ENCODE measurements at regions not wholly inside any gene's neighbourhood (a gene's known extent, or its start where the extent isn't known, plus 50 kb on each side); places are given as distances from the start of the nearest gene placed in this dataset.

DNA sequence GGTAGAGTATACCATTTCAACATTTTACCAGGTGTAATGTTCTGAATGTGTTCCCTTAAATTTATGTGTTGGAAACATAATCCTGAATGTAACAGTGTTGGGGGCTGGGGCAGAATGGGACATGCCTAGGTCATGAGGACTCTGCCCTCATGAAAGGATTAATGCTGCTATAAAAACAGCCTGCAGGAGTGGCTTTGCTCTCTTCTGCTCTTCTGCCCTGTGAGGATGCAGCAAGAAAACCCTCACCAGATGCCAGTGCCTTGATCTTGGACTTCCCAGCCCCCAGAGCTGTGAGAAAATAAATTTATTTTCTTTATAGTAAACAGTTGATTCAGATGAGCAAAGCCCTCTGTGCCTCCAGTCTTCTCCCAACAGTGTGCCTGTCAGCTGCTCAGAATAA lies 326.0 kb upstream of the ONECUT1 start:
- DNase-seq: no peak
- Histone ChIP-seq H3K27ac (no peak overlapping the region), H3K9me3 (ENCODE audit: severe bottlenecking) (peaks cover 3% of the 10 kb centered on the region), H3K36me3 (no peaks in the 10 kb centered on the region), H3K4me3 (ENCODE audit: low read depth, low read length) (no peak overlapping the region), H3K27me3 (ENCODE audit: insufficient read depth, low read depth, severe bottlenecking) (no peaks in the 10 kb centered on the region)
- TF ChIP-seq, protein P1, sequence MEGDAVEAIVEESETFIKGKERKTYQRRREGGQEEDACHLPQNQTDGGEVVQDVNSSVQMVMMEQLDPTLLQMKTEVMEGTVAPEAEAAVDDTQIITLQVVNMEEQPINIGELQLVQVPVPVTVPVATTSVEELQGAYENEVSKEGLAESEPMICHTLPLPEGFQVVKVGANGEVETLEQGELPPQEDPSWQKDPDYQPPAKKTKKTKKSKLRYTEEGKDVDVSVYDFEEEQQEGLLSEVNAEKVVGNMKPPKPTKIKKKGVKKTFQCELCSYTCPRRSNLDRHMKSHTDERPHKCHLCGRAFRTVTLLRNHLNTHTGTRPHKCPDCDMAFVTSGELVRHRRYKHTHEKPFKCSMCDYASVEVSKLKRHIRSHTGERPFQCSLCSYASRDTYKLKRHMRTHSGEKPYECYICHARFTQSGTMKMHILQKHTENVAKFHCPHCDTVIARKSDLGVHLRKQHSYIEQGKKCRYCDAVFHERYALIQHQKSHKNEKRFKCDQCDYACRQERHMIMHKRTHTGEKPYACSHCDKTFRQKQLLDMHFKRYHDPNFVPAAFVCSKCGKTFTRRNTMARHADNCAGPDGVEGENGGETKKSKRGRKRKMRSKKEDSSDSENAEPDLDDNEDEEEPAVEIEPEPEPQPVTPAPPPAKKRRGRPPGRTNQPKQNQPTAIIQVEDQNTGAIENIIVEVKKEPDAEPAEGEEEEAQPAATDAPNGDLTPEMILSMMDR (IDR thresholded peaks at IDR 0.05; ENCODE audit: low read depth, low read length): no peak

DNA sequence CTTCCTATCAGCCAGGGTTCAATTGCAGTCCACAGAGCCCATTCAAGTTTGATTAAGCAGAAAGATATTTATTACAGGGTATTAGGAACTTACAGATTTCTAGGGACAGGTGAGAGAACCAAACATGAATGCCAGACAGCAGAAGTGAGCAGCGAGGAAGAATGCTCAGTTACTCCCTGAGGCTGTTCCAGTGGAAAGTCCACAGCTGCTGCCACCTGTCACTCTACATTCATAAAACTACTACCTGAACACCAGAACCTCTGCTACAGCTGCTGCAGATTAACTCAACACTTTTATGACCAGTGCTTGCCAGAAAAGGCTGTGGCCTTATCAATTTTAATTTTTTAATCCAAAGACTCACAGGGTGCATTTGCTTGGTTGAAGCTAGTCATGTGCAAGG lies 325.4 kb upstream of the ONECUT1 start:
- H3K27ac ChIP-seq: no peak overlapping the region

DNA sequence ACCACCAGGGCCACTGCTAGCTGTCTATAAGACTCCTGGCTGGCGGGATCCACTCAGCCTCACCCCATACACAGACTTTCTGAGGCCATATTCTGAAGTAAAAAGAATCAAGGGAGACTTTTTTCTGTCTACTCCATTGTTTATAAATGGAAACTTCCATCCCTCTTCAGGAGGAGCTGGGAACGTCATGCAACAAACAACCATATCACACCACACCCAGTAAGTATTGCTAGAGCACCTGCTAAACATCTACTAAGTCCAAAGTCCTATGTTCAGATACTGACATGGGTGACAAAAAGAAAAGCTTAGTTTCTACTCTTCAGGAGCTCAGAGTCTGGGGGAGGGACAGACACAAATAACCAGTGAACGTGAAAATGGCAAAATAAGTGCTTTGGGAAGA lies 324.8 kb upstream of the ONECUT1 start:
- H3K27ac ChIP-seq: no peak overlapping the region
- peaks cover 3% of the 10 kb centered on the region for H3K9me3 ChIP-seq (ENCODE audit: severe bottlenecking)
- no peak overlapping the region for H3K4me3 ChIP-seq (ENCODE audit: low read depth, low read length)
- TF ChIP-seq, protein P1 (IDR thresholded peaks at IDR 0.05; ENCODE audit: low read depth, low read length): no peak
- DNase-seq: no peak
- no peaks in the 10 kb centered on the region for H3K36me3 ChIP-seq
- H3K27me3 ChIP-seq (ENCODE audit: insufficient read depth, low read depth, severe bottlenecking): no peaks in the 10 kb centered on the region

More for the DNA sequence above, 325.4 kb upstream of the ONECUT1 start:
- Histone ChIP-seq H3K4me3 (ENCODE audit: low read depth, low read length) (no peak overlapping the region), H3K27me3 (ENCODE audit: insufficient read depth, low read depth, severe bottlenecking) (no peaks in the 10 kb centered on the region), H3K36me3 (no peaks in the 10 kb centered on the region), H3K9me3 (ENCODE audit: severe bottlenecking) (peaks cover 3% of the 10 kb centered on the region)
- DNase-seq: no peak
- TF ChIP-seq, protein P1 (IDR thresholded peaks at IDR 0.05; ENCODE audit: low read depth, low read length): no peak

DNA sequence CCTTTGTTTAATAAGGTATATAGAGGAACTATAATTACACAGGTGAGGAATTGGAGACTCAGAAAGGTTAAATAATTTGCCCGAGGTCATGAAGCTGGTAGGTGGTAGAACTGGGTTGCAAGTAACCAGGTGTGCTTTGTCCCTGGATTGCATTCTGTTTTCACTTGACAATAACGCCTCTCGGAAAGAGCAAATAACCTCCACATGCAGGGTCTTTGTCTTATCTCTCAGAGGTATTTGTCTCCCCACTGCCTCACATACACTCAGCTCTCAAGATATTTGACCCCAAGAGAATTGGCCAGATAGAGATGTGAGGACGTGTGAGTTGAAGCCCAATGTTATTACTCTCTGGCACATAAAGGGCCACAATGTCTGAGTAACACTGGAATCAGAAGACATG lies 320.9 kb upstream of the ONECUT1 start:
- no peak overlapping the region for H3K4me3 ChIP-seq (ENCODE audit: low read depth, low read length)
- no peaks in the 10 kb centered on the region for H3K27me3 ChIP-seq (ENCODE audit: insufficient read depth, low read depth, severe bottlenecking)
- TF ChIP-seq, protein P1 (IDR thresholded peaks at IDR 0.05; ENCODE audit: low read depth, low read length): no peak
- H3K27ac ChIP-seq: no peak overlapping the region
- H3K36me3 ChIP-seq: no peaks in the 10 kb centered on the region
- H3K9me3 ChIP-seq (ENCODE audit: severe bottlenecking): no peaks in the 10 kb centered on the region
- no peak for DNase-seq

DNA sequence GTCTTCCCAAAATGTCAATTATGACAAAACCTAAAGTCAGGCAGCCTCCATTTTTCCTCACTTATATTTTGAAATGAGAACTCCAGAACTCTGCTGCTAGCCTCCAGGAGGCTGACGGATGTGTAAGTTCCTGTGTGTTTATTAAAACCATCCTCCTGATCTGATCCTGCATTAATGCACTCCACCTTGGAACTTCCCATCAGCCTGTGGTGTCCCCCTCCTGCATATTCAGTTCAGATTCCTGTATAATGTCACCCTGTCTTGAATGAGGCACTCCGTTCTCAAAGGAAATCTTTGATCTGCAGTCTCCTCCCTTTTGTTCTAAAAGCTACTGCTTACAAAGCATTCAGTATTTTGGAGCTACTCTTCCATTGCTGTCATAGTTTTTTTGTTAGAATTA lies 318.2 kb upstream of the ONECUT1 start:
- Histone ChIP-seq H3K27ac (no peak overlapping the region), H3K9me3 (ENCODE audit: severe bottlenecking) (no peaks in the 10 kb centered on the region), H3K36me3 (no peaks in the 10 kb centered on the region), H3K27me3 (ENCODE audit: insufficient read depth, low read depth, severe bottlenecking) (no peaks in the 10 kb centered on the region), H3K4me3 (ENCODE audit: low read depth, low read length) (no peak overlapping the region)
- TF ChIP-seq, protein P1 (IDR thresholded peaks at IDR 0.05; ENCODE audit: low read depth, low read length): no peak
- DNase-seq: no peak

DNA sequence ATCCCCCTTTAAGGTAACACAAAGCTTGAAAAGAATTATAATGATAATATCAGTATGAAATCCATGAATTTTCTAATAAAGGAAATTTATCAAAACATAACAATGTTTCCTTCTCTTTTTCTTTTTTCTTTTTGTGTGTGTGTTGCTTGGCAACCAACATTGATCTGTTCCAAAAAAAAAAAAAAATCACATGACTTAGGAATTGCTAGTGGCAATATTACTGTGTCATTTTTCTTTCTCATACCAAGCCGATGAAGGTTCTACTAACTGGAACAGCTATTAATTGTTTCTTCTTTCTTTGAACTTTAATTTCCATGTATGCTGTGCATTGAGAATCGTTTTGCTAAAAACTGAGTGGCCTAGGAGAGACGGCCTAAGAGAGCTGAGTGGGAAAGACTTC lies 317.7 kb upstream of the ONECUT1 start:
- Histone ChIP-seq H3K4me3 (ENCODE audit: low read depth, low read length) (no peak overlapping the region), H3K27ac (no peak overlapping the region), H3K9me3 (ENCODE audit: severe bottlenecking) (no peaks in the 10 kb centered on the region), H3K27me3 (ENCODE audit: insufficient read depth, low read depth, severe bottlenecking) (no peaks in the 10 kb centered on the region), H3K36me3 (no peaks in the 10 kb centered on the region)
- DNase-seq: no peak
- TF ChIP-seq, protein P1 (IDR thresholded peaks at IDR 0.05; ENCODE audit: low read depth, low read length): no peak

All from WERI-Rb-1 (cell line).